ENCODE measurements at regions not wholly inside any gene's neighbourhood (a gene's known extent, or its start where the extent isn't known, plus 50 kb on each side); places are given as distances from the start of the nearest gene placed in this dataset.

GRCh38 chr3:76702676-76703075, 337.2 kb upstream of the ROBO2 start:
- H3K4me3 ChIP-seq (ENCODE audit: low read length), result no peak overlapping the region
- no peak for TF ChIP-seq CTCF (conservative IDR thresholded peaks at IDR 0.05; ENCODE audit: low read length)
- no peak for DNase-seq (ENCODE audit: low read depth)

DNA sequence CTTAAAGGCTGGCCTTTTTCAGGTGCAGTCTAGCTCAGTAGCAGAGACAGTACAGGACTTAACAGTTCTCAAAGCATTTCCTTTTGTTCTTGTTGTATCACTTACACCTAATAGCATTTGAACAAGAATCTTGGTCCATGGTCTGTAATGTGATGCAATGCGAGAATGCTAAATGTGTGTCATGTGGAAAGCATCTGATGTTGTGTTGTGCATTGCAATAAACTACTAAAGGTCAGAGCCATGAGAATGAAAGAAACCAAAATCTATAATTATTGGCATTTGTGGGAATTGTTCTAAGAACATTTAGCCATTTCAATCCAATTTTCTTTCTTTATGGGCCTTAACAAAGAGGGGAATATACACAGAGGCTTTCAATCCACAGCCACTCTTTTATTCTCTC, 324.5 kb upstream of the ROBO2 start:
- TF ChIP-seq CTCF (conservative IDR thresholded peaks at IDR 0.05; ENCODE audit: low read length), result no peak
- no peak for DNase-seq (ENCODE audit: low read depth)
- no peak overlapping the region for H3K4me3 ChIP-seq (ENCODE audit: low read length)

DNA sequence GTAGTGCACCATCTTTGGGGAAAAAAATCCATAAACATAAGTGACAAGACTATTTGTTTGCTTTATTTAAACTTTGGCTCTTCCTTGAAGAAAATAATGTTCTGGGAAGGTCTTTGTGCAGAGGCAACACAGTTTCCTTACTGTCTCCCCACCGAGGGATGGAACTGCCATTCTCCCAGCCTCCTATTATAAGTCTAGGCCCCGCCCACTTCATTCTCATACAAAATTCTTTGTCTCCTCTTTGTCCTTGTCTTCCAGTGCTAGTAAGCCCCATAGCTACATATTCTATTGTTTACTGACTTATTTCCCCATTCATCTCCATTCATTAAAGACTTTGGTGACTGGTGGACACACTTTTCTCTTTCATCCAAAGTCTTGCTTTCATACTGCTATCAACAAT, 316.5 kb upstream of the ROBO2 start:
- TF ChIP-seq CTCF (conservative IDR thresholded peaks at IDR 0.05; ENCODE audit: low read length), result no peak
- DNase-seq (ENCODE audit: low read depth), result no peak
- no peak overlapping the region for H3K4me3 ChIP-seq (ENCODE audit: low read length)

- no peak for DNase-seq (ENCODE audit: low read depth)
- H3K4me3 ChIP-seq (ENCODE audit: low read length), result no peak overlapping the region
- no peak for TF ChIP-seq CTCF (conservative IDR thresholded peaks at IDR 0.05; ENCODE audit: low read length)
Observed at GRCh38 chr3:76724075-76724474, 315.8 kb upstream of the ROBO2 start.

DNA sequence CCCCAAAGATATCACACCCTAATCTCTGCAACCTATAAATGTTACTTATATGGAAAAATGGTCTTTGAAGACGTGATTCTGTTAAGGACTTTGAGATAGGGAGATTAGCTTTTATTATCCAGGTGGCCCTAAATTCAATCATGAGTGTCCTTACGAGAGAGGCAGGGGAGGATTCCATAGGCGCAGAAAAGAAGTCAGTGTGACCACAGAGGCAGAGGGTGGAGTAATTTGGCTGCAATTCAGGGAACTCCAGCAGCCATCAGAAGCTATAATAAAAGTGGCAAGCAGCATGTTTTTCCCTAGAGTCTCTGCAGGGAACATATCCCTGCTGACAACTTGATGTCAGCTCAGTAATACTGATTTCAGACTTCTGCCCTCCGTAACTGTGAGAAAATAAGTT, 315.2 kb upstream of the ROBO2 start:
- H3K4me3 ChIP-seq (ENCODE audit: low read length), result no peak overlapping the region
- DNase-seq (ENCODE audit: low read depth), result no peak
- TF ChIP-seq CTCF (conservative IDR thresholded peaks at IDR 0.05; ENCODE audit: low read length), result no peak

DNA sequence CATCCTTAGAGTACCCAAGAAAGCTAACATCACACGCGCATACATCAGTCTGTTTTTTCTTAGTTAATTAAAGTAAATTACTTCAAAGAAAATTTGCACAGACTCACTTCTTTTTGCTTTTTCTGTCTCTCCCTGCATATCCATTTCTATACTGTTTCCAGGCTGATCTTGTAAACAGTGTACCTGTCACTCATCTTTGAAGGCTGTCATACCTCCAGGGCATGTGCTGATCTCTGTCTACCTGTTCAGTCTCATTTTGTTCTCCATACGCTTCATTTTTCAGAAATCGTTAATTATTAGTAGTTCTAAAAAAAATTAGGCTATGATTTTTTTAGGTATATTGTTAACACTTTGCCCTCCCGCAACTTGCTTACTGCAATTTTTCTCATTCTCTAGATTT, 313.9 kb upstream of the ROBO2 start:
- no peak for TF ChIP-seq CTCF (conservative IDR thresholded peaks at IDR 0.05; ENCODE audit: low read length)
- DNase-seq (ENCODE audit: low read depth), result no peak
- no peak overlapping the region for H3K4me3 ChIP-seq (ENCODE audit: low read length)

DNA sequence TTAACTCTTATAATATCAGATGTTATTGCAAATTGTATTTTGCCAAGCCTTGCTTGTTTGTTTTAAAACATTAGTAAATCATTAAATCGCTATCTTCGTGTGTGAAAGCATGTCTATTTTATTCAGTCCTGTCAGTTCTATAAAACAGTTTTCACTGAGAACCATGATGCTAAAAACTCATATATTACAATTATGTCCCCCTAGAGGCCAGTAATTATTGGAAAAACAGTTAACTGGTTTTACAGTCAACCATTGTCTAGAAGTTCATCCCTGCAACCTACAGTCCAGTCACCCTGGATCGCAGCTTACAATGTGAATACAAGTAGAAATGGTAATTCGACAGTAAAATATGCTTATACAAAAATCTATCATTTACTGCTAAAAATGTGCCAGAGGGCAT, 311.5 kb upstream of the ROBO2 start:
- H3K4me3 ChIP-seq (ENCODE audit: low read length), result no peak overlapping the region
- DNase-seq (ENCODE audit: low read depth), result no peak
- no peak for TF ChIP-seq CTCF (conservative IDR thresholded peaks at IDR 0.05; ENCODE audit: low read length)

Measured in AG10803 (cell line).